Neuronal stem cell (in vitro differentiated cells): ENCODE measurements at regions not wholly inside any gene's neighbourhood (a gene's known extent, or its start where the extent isn't known, plus 50 kb on each side); places are given as distances from the start of the nearest gene placed in this dataset.

Source experiments
- DNase-seq: peaks from one replicate; pipeline ENCODE4 v3.0.0-alpha.2; 2013; ENCODE audit warnings: low spot score
- H2AFZ ChIP-seq: one replicate; pipeline ENCODE4 v1.6.1; 2013; ENCODE audit warnings: mild to moderate bottlenecking, low read length, inconsistent platforms
- H2AK5ac ChIP-seq: 2 replicates; pipeline ENCODE4 v1.6.1; 2013; ENCODE audit warnings: low read depth, mild to moderate bottlenecking, inconsistent platforms, low read length, moderate library complexity, mixed read lengths
- H2BK120ac ChIP-seq: 2 replicates; pipeline ENCODE4 v1.6.1; 2013; ENCODE audit warnings: low read depth, mild to moderate bottlenecking, inconsistent platforms, low read length, moderate library complexity, mixed read lengths
- H2BK12ac ChIP-seq: one replicate; pipeline ENCODE4 v1.6.1; 2013; ENCODE audit warnings: low read length, inconsistent platforms
- H2BK15ac ChIP-seq: 2 replicates; pipeline ENCODE4 v1.6.1; 2013; ENCODE audit warnings: mild to moderate bottlenecking, low read length, inconsistent platforms, mixed read lengths
- H2BK5ac ChIP-seq: one replicate; pipeline ENCODE4 v1.6.1; 2013; ENCODE audit warnings: inconsistent platforms, mild to moderate bottlenecking, low read length, moderate library complexity
- H3K14ac ChIP-seq: one replicate; pipeline ENCODE4 v1.6.1; 2013; ENCODE audit warnings: low read length, inconsistent platforms
- H3K18ac ChIP-seq: 2 replicates; pipeline ENCODE4 v1.6.1; 2013; ENCODE audit warnings: low read length, inconsistent platforms
- H3K23ac ChIP-seq: 2 replicates; pipeline ENCODE4 v1.6.1; 2013; ENCODE audit warnings: low read depth, mild to moderate bottlenecking, mixed read lengths, low read length, inconsistent platforms; ENCODE audit not compliant: poor library complexity
- H3K27ac ChIP-seq: replicated peaks from 3 replicates; pipeline ENCODE4 v1.5.1; 2013; ENCODE audit warnings: low read length, inconsistent platforms
- H3K27me3 ChIP-seq, 3 experiments: 2 replicates each; pipeline ENCODE4 v1.6.1; 2013; ENCODE audit warnings: low read length in 3 of 3, mild to moderate bottlenecking in 2 of 3, inconsistent platforms in 1 of 3, low read depth in 1 of 3, mixed read lengths in 1 of 3, moderate library complexity in 1 of 3; ENCODE audit not compliant: control insufficient read depth in 3 of 3, insufficient read depth in 3 of 3
- H3K36me3 ChIP-seq, 2 donors: replicated peaks in 1 of 2; 2 replicates each; pipeline ENCODE4 v1.6.1; 2013; ENCODE audit warnings: low read length in 2 of 2; ENCODE audit not compliant: control insufficient read depth in 2 of 2, insufficient read depth in 2 of 2
- H3K4ac ChIP-seq: 2 replicates; pipeline ENCODE4 v1.6.1; 2013; ENCODE audit warnings: inconsistent platforms, mild to moderate bottlenecking, low read length, moderate library complexity
- H3K4me1 ChIP-seq, 2 donors: 1 replicate in 1 of 2; 2 replicates in 1 of 2; pipeline ENCODE4 v1.6.1; 2013; ENCODE audit warnings: low read length in 2 of 2, low read depth in 1 of 2; ENCODE audit not compliant: control insufficient read depth in 2 of 2, insufficient read depth in 1 of 2
- H3K4me2 ChIP-seq: one replicate; pipeline ENCODE4 v1.6.1; 2013; ENCODE audit warnings: mild to moderate bottlenecking, low read length, inconsistent platforms; ENCODE audit not compliant: insufficient read depth, poor library complexity, severe bottlenecking
- H3K4me3 ChIP-seq, 2 donors: 2 replicates each; pipeline ENCODE4 v1.5.1; 2013; ENCODE audit warnings: low read length in 2 of 2, mild to moderate bottlenecking in 2 of 2, inconsistent platforms in 1 of 2, moderate library complexity in 1 of 2
- H3K79me1 ChIP-seq: one replicate; pipeline ENCODE4 v1.6.1; 2013; ENCODE audit warnings: low read depth, mild to moderate bottlenecking, inconsistent platforms, low read length, moderate library complexity
- H3K9ac ChIP-seq: one replicate; pipeline ENCODE4 v1.6.1; 2013; ENCODE audit warnings: mild to moderate bottlenecking, low read depth, low read length, inconsistent platforms; ENCODE audit not compliant: poor library complexity
- H3K9me3 ChIP-seq, 2 donors: replicated peaks in 1 of 2; 2 replicates each; pipeline versions ENCODE3 to v1.6.1; 2013; ENCODE audit warnings: low read length in 2 of 2, mild to moderate bottlenecking in 2 of 2, inconsistent platforms in 1 of 2, low read depth in 1 of 2, mixed read lengths in 1 of 2, moderate library complexity in 1 of 2; ENCODE audit not compliant: control insufficient read depth in 2 of 2, insufficient read depth in 1 of 2
- H4K8ac ChIP-seq: one replicate; pipeline ENCODE4 v1.6.1; 2013; ENCODE audit warnings: low read depth, mild to moderate bottlenecking, inconsistent platforms, low read length, moderate library complexity
- H4K91ac ChIP-seq: one replicate; pipeline ENCODE4 v1.6.1; 2013; ENCODE audit warnings: low read length, low read depth, mild to moderate bottlenecking, inconsistent platforms; ENCODE audit not compliant: poor library complexity
- WGBS, 2 donors: extraction: QIAGEN DNeasy Blood & Tissue Kit; methylation state at CpG; one replicate each; pipeline ENCODE4 v1.1.7; 2013; ENCODE audit warnings: missing lambda C conversion rate in 2 of 2, mixed read lengths in 1 of 2; ENCODE audit not compliant: insufficient read length in 2 of 2, insufficient replicate concordance in 1 of 2; ENCODE audit errors: extremely low coverage in 2 of 2; 5-methylcytosine and 5-hydroxymethylcytosine counted together

DNA sequence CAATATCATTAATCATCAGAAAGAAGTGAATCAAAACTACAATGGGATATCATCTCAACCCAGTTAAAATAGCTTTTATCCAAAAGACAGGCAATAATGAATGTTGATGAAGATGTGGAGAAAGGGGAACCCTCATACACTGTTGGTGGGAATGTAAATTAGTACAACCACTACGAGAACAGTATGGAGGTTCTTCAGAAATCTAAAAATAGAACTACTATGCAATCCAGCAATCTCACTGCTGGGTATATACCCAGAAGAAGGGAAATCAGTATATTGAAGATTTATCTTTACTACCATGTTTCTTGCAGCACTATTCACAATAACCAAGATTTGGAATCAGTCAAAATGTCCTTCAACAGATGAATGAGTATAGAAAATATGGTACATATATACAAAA is 189.8 kb downstream of the HHIPL2 start:
- Histone ChIP-seq H3K79me1 (no peaks in the 10 kb centered on the region), H2BK12ac (no peak overlapping the region), H3K9me3 (no peaks in the 10 kb centered on the region), H2AK5ac (no peak overlapping the region), H2AFZ (no peak overlapping the region), H3K4me1 (no peaks in the 10 kb centered on the region), H3K4me3 (no peak overlapping the region), H3K18ac (no peak overlapping the region), H4K91ac (no peak overlapping the region), H2BK15ac (no peak overlapping the region), H3K36me3 (no peaks in the 10 kb centered on the region), H3K14ac (no peak overlapping the region), H3K27me3 (no peaks in the 10 kb centered on the region), H2BK5ac (no peak overlapping the region), H3K4ac (no peak overlapping the region), H2BK120ac (no peak overlapping the region), H4K8ac (no peak overlapping the region), H3K23ac (no peak overlapping the region), H3K27ac (no peak overlapping the region), H3K4me2 (no peak overlapping the region), H3K9ac (no peak overlapping the region)
- no peak for DNase-seq
- WGBS, 2 donors: no CpG with 5 or more reads among the region's 1 CpG

DNA sequence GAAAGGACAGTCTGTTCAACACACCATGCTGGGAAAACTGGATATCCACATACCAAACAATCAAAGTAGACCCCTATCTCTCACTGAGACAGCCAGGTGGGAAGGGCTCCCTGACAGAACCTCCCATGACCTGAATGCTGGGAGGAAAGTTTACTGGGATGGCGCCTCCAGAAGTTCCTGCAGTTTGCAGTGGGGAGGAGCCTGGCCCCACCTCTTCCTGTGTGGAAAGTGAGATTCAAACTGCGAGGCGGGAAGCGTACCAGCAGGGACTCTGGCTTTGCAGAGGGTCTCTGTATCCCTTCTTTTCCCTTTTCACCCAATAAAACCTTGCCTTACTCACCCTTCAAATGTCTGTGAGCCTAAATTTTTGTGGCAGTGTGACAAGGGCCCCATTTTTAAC is 190.7 kb downstream of the HHIPL2 start:
- H4K91ac ChIP-seq: no peak overlapping the region
- H3K27me3 ChIP-seq: no peaks in the 10 kb centered on the region
- no peak overlapping the region for H3K14ac ChIP-seq
- H2BK5ac ChIP-seq: no peak overlapping the region
- no peak overlapping the region for H2AK5ac ChIP-seq
- H2AFZ ChIP-seq: peak overlapping the region; percentile 34
- H2BK15ac ChIP-seq: no peak overlapping the region
- no peak overlapping the region for H3K4me3 ChIP-seq
- DNase-seq: no peak
- H3K36me3 ChIP-seq: no peaks in the 10 kb centered on the region
- H3K9ac ChIP-seq: no peak overlapping the region
- no CpG with 5 or more reads among the region's 4 CpGs for WGBS, 2 donors
- H3K23ac ChIP-seq: no peak overlapping the region
- no peak overlapping the region for H3K27ac ChIP-seq
- H3K4me2 ChIP-seq: no peak overlapping the region
- no peaks in the 10 kb centered on the region for H3K9me3 ChIP-seq
- no peak overlapping the region for H2BK120ac ChIP-seq
- H3K4me1 ChIP-seq: no peaks in the 10 kb centered on the region
- no peak overlapping the region for H4K8ac ChIP-seq
- no peak overlapping the region for H2BK12ac ChIP-seq
- H3K79me1 ChIP-seq: no peaks in the 10 kb centered on the region
- H3K4ac ChIP-seq: no peak overlapping the region
- H3K18ac ChIP-seq: no peak overlapping the region

DNA sequence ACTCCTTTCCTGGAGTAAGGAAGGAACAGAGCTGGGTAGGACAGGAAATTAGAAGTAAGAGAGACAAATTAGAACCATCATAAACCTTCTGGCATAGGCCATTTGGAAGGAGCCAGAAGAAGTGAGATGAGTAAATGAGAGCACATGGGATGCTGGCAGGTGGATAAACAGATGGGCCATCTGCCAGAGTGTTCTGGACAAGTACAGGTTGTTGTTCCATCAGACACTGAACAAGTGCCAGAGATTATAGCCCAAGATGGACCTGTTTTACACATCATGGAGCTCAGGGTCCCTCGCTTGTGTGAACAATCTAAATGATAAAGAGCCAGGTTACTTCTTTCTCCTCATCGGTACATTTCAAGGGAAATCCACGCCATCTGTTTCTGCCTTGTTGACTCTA is 200.3 kb downstream of the HHIPL2 start:
- Histone ChIP-seq H3K79me1 (no peaks in the 10 kb centered on the region), H2BK5ac (no peak overlapping the region), H3K4me3 (no peak overlapping the region), H2BK120ac (no peak overlapping the region), H4K8ac (no peak overlapping the region), H2BK15ac (no peak overlapping the region), H3K27ac (no peak overlapping the region), H3K14ac (no peak overlapping the region), H3K9ac (no peak overlapping the region), H3K27me3 (no peaks in the 10 kb centered on the region), H3K4me1 (no peaks in the 10 kb centered on the region), H3K36me3 (no peaks in the 10 kb centered on the region), H4K91ac (no peak overlapping the region), H3K18ac (no peak overlapping the region), H2AFZ (no peak overlapping the region), H2AK5ac (no peak overlapping the region), H3K4me2 (no peak overlapping the region), H3K9me3 (no peaks in the 10 kb centered on the region), H3K4ac (no peak overlapping the region), H2BK12ac (no peak overlapping the region), H3K23ac (no peak overlapping the region)
- no CpG with 5 or more reads among the region's 3 CpGs for WGBS, 2 donors
- DNase-seq: no peak

DNA sequence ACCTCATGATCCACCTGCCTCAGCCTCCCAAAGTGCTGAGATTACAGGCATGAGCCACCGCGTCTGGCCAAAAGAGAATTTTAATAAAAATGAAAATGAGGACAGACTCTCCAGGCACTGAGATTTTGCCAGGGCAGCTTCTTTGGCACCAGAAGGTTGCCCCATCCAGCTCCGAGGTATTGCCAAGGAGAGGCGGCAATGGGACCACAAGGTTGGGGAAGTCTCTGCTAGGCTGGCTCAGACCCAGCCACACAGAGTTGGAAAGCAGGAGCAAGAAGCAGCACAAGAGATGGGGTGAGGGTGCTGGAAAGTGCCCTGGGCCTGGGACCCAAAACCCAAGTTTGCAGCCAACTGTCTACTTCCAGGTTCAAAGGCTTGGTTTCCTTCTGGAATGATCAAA is 200.9 kb downstream of the HHIPL2 start:
- Histone ChIP-seq H2BK120ac (no peak overlapping the region), H3K9ac (no peak overlapping the region), H3K4me1 (no peaks in the 10 kb centered on the region), H4K8ac (no peak overlapping the region), H2BK5ac (no peak overlapping the region), H2AK5ac (no peak overlapping the region), H4K91ac (no peak overlapping the region), H3K18ac (no peak overlapping the region), H3K79me1 (no peaks in the 10 kb centered on the region), H3K14ac (no peak overlapping the region), H3K23ac (no peak overlapping the region), H2BK15ac (no peak overlapping the region), H3K4ac (no peak overlapping the region), H2BK12ac (no peak overlapping the region), H2AFZ (no peak overlapping the region), H3K4me3 (no peak overlapping the region), H3K27me3 (no peaks in the 10 kb centered on the region), H3K27ac (no peak overlapping the region), H3K9me3 (no peaks in the 10 kb centered on the region), H3K4me2 (no peak overlapping the region), H3K36me3 (no peaks in the 10 kb centered on the region)
- no peak for DNase-seq
- no CpG with 5 or more reads among the region's 4 CpGs for WGBS, 2 donors
